ENCODE measurements at regions not wholly inside any gene's neighbourhood (a gene's known extent, or its start where the extent isn't known, plus 50 kb on each side); places are given as distances from the start of the nearest gene placed in this dataset.
"Not testable (repeated sequence)": the region's sequence is repeated elsewhere in the genome, so short reads cannot be mapped to it uniquely, and the experiment has no call there.

DNA sequence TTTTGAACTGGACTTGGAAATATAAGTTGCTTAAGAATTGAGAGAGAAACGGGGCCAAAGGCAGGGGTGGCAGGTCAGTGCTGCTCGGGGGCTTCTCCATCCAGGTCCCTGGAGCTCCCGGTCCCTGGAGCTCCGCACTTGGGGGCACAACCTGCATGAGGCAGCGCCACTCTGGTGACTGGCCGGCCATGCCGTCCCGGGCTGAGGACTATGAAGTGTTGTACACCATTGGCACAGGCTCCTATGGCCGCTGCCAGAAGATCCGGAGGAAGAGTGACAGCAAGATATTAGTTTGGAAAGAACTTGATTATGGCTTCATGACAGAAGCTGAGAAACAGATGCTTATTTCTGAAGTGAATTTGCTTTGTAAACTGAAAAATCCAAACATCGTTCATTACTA lies 76.9 kb upstream of the POTEG start:
- CTCF ChIA-PET; ATAC-seq; H3K9me3 Mint-ChIP-seq; H3K27me3 Mint-ChIP-seq; intact Hi-C loops (cut with micrococcal nuclease); H3K36me3 Mint-ChIP-seq; H3K4me3 Mint-ChIP-seq; H3K27ac Mint-ChIP-seq; H3K36me3 ChIP-seq (ENCODE audit: control insufficient read depth in 2 of 3, insufficient read depth in 3 of 3, low read length in 3 of 3); H3K4me1 ChIP-seq (ENCODE audit: control insufficient read depth in 2 of 2, insufficient read depth in 2 of 2, low read length in 2 of 2); H3K27me3 ChIP-seq (ENCODE audit: control insufficient read depth in 2 of 2, insufficient read depth in 2 of 2, low read length in 2 of 2); H3K4me1 Mint-ChIP-seq; H3K4me3 ChIP-seq (ENCODE audit: low read length); H3K9me3 ChIP-seq (ENCODE audit: control insufficient read depth in 2 of 3, low read length in 3 of 3); POLR2A ChIA-PET; DNase-seq; H3K27ac ChIP-seq (ENCODE audit: low read depth, low read length): not testable (repeated sequence)

- intact Hi-C loops (cut with micrococcal nuclease); H3K36me3 ChIP-seq (ENCODE audit: control insufficient read depth in 2 of 3, insufficient read depth in 3 of 3, low read length in 3 of 3); CTCF ChIA-PET; H3K27me3 Mint-ChIP-seq; H3K27me3 ChIP-seq (ENCODE audit: control insufficient read depth in 2 of 2, insufficient read depth in 2 of 2, low read length in 2 of 2); H3K36me3 Mint-ChIP-seq; H3K9me3 Mint-ChIP-seq; H3K4me3 ChIP-seq (ENCODE audit: low read length); ATAC-seq; POLR2A ChIA-PET; H3K9me3 ChIP-seq (ENCODE audit: control insufficient read depth in 2 of 3, low read length in 3 of 3); H3K4me3 Mint-ChIP-seq; H3K4me1 ChIP-seq (ENCODE audit: control insufficient read depth in 2 of 2, insufficient read depth in 2 of 2, low read length in 2 of 2); H3K27ac Mint-ChIP-seq; DNase-seq; H3K4me1 Mint-ChIP-seq; H3K27ac ChIP-seq (ENCODE audit: low read depth, low read length): not testable (repeated sequence)
Measured at GRCh38 chr14:19489475-19489874, 55.3 kb upstream of the POTEG start.

GRCh38 chr14:19488457-19488856 lies 54.3 kb upstream of the POTEG start:
- H3K4me3 ChIP-seq (ENCODE audit: low read length); POLR2A ChIA-PET; H3K4me1 Mint-ChIP-seq; H3K4me3 Mint-ChIP-seq; ATAC-seq; intact Hi-C loops (cut with micrococcal nuclease); H3K36me3 Mint-ChIP-seq; H3K27ac ChIP-seq (ENCODE audit: low read depth, low read length); H3K36me3 ChIP-seq (ENCODE audit: control insufficient read depth in 2 of 3, insufficient read depth in 3 of 3, low read length in 3 of 3); H3K4me1 ChIP-seq (ENCODE audit: control insufficient read depth in 2 of 2, insufficient read depth in 2 of 2, low read length in 2 of 2); H3K9me3 Mint-ChIP-seq; H3K27me3 ChIP-seq (ENCODE audit: control insufficient read depth in 2 of 2, insufficient read depth in 2 of 2, low read length in 2 of 2); H3K27ac Mint-ChIP-seq; CTCF ChIA-PET; H3K27me3 Mint-ChIP-seq; H3K9me3 ChIP-seq (ENCODE audit: control insufficient read depth in 2 of 3, low read length in 3 of 3): not testable (repeated sequence)
- DNase-seq, result peak in 1 of 9 donors; percentile 3

- H3K27me3 Mint-ChIP-seq; H3K4me1 Mint-ChIP-seq; H3K27me3 ChIP-seq (ENCODE audit: control insufficient read depth in 2 of 2, insufficient read depth in 2 of 2, low read length in 2 of 2); H3K27ac Mint-ChIP-seq; DNase-seq; intact Hi-C loops (cut with micrococcal nuclease); H3K27ac ChIP-seq (ENCODE audit: low read depth, low read length); H3K4me1 ChIP-seq (ENCODE audit: control insufficient read depth in 2 of 2, insufficient read depth in 2 of 2, low read length in 2 of 2); H3K4me3 ChIP-seq (ENCODE audit: low read length); H3K36me3 Mint-ChIP-seq; CTCF ChIA-PET; H3K9me3 Mint-ChIP-seq; H3K4me3 Mint-ChIP-seq; H3K36me3 ChIP-seq (ENCODE audit: control insufficient read depth in 2 of 3, insufficient read depth in 3 of 3, low read length in 3 of 3); H3K9me3 ChIP-seq (ENCODE audit: control insufficient read depth in 2 of 3, low read length in 3 of 3); POLR2A ChIA-PET: not testable (repeated sequence)
- peak; percentile 8 for ATAC-seq
Measured at GRCh38 chr14:19487690-19488089, 53.5 kb upstream of the POTEG start.

GRCh38 chr14:19487265-19487664 lies 53.1 kb upstream of the POTEG start:
- H3K27ac Mint-ChIP-seq; H3K27me3 Mint-ChIP-seq; POLR2A ChIA-PET; H3K4me3 Mint-ChIP-seq; CTCF ChIA-PET; H3K4me3 ChIP-seq (ENCODE audit: low read length); H3K9me3 Mint-ChIP-seq; H3K36me3 ChIP-seq (ENCODE audit: control insufficient read depth in 2 of 3, insufficient read depth in 3 of 3, low read length in 3 of 3); H3K36me3 Mint-ChIP-seq; H3K27ac ChIP-seq (ENCODE audit: low read depth, low read length); H3K27me3 ChIP-seq (ENCODE audit: control insufficient read depth in 2 of 2, insufficient read depth in 2 of 2, low read length in 2 of 2); H3K9me3 ChIP-seq (ENCODE audit: control insufficient read depth in 2 of 3, low read length in 3 of 3); intact Hi-C loops (cut with micrococcal nuclease); H3K4me1 ChIP-seq (ENCODE audit: control insufficient read depth in 2 of 2, insufficient read depth in 2 of 2, low read length in 2 of 2); H3K4me1 Mint-ChIP-seq: not testable (repeated sequence)
- ATAC-seq, result peak; percentile 37
- DNase-seq, result peak in 1 of 9 donors; percentile 6

- intact Hi-C loops (cut with micrococcal nuclease); H3K4me1 ChIP-seq (ENCODE audit: control insufficient read depth in 2 of 2, insufficient read depth in 2 of 2, low read length in 2 of 2); CTCF ChIA-PET; POLR2A ChIA-PET; H3K27me3 Mint-ChIP-seq; H3K36me3 ChIP-seq (ENCODE audit: control insufficient read depth in 2 of 3, insufficient read depth in 3 of 3, low read length in 3 of 3); H3K4me3 Mint-ChIP-seq; H3K9me3 Mint-ChIP-seq; H3K36me3 Mint-ChIP-seq; H3K4me1 Mint-ChIP-seq; H3K4me3 ChIP-seq (ENCODE audit: low read length); H3K9me3 ChIP-seq (ENCODE audit: control insufficient read depth in 2 of 3, low read length in 3 of 3); H3K27ac ChIP-seq (ENCODE audit: low read depth, low read length); H3K27ac Mint-ChIP-seq; H3K27me3 ChIP-seq (ENCODE audit: control insufficient read depth in 2 of 2, insufficient read depth in 2 of 2, low read length in 2 of 2): not testable (repeated sequence)
- DNase-seq, result peak in 1 of 9 donors; percentile 8
- peak; percentile 10 for ATAC-seq
Measured at GRCh38 chr14:19485346-19485745, 51.2 kb upstream of the POTEG start.
